Amniotic stem cell (primary cell): ENCODE measurements at regions not wholly inside any gene's neighbourhood (a gene's known extent, or its start where the extent isn't known, plus 50 kb on each side); places are given as distances from the start of the nearest gene placed in this dataset.

Experiments
- DNase-seq: peaks from one replicate; lab custom pipeline; 2025; lab: John Stamatoyannopoulos, UW

DNA sequence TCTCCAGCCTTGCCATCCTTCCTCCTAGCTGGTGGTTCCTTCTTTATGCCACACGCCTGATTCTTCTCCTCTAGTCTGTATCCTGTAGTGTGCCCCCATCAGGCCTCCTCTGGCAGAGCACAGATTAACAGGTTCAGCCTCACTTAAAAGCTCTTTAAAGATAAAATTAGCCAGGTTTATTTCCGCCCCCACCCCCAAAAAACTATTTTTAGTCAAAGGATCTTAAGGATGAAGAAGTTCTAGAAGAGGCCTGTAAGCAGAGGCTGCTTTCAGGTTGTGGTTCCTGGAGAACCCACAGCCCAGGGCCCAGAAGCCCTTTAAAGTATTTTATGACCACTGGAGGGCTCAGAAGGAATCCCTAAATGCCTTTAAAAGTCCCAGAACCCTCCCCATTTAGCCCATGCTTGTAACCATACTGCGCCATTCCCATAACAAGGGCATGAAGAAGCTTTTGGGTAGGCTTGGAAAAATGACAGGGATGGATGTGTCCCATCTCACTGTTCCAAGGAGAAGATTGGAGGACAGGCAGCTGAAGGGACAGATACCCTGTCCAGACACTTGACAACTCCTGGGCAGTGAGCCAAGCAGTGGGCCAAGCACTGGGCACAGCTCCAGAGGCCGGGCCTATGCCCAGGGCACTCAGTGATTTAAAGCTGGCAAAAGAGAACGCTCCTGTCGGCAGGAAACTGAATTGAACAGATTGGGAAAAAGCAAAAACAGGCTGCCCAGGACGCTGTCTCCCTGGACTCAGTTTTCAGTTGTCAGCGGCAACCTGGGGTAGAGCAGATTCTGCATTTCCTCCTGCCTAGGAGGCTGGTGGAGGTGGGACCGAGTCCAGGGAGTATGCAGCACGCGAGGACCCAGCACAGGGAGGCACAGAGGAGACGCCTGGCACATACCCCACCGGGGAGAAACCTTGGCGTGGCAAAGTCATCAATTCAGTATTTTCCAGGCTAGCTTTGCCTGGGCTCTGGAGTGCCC, 106.3 kb upstream of the SSBP2 start:
- DNase-seq, result no peak

DNA sequence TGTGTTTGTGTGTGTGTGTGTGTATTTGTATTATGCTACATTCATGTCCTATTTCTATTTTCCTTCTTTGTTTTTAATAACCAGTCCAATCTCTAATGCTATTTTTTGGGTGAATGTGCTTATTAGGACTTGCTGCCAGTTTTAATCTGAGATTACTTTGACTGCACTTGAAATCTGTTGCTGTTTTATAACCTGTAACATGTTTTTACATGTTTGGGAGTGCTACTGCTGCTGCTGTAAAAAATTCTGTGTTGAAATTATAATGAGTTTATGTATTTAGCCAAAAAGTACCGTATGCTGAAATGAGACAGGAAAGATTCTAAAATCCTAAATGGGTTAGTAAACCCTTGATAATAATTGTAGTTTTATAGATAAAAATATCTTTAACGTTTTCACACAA, 104.7 kb upstream of the SSBP2 start:
- DNase-seq, result no peak

DNA sequence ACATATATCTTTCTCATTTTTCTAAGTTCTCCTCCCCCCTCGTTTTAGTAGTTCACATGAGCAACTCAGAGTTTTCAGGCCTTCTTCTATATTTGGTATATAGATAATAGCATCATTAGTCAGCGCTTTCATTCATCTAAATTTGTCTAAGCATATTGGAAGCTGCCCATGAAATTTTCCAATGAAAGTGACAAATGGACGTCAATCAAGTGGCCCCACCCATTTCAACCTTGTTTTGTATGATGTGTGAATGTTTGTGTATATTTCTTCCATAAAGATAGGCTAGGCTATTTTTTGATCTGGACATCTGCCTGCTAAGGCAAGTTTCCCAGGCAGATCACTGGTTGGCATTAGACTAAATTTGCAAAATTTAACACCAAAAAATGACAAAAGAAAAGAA, 104.0 kb upstream of the SSBP2 start:
- no peak for DNase-seq

DNA sequence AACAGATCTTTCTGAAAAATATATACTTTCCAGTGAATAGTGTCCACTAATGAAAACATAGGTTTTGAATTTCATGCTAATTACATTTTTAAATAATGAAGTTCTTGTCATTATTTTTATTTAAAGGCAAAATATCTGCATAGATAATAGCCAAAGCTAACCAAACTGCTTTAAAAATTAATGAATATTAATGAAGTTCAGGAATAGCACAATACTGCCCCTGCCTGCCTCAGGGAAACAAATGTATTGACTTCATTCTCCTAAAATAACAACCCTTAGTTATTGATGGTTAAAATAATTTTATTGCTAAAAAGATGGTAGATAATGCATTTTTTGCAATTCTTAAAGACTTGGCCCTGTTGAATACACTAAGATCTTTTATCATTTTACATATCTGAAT, 103.6 kb upstream of the SSBP2 start:
- DNase-seq, result no peak

DNA sequence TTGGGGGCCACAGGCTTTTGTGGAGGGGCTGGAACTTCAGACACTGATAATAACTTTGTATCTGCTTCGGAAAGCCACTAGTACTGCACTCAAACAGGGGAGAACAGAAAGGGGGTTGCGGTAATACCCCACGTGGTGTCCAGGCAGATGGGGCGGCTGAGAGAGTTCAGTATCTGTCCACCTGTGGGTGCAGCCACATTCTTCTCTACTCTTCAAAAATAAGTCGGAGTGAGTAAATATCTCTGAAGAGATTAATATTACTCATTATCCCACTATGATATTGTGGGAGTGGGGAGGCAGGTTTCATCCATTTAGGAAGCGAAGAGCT, 102.1 kb upstream of the SSBP2 start:
- DNase-seq, result no peak

DNA sequence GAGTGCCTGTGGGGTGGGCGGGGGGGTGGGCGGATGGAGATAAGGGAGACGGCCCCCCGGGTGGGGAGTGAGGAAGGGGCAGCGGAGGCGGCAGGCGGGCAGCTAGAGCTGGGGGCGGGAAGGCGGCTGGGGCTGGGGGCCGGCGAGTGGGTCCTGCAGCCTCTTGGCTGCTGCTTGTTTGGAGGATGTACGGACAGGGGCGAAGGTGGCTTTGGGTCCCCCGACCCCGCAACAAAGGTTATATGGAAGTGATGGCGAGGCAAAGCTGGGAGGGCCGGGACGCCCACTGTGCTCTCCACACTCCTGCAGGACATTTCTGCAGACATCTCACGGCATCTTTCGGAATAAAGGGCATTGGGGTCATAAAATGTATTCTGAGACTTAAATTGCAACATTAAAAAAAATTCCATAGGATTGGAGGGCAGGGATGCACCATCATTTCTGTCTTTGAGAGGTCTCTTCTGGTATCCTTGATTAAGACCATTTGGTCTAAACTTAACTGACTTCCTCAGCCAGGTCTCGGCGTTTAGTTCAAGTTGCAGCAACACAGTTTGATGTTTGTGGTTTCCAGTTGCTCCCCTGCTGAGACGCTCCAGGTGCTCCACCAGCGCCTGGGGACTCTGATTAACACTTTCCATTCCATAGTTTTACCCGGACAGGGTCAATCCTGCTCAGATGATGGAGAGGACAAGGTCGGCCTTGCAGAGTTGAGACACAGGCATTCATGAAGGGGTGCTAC, 101.6 kb upstream of the SSBP2 start:
- DNase-seq, result no peak

DNA sequence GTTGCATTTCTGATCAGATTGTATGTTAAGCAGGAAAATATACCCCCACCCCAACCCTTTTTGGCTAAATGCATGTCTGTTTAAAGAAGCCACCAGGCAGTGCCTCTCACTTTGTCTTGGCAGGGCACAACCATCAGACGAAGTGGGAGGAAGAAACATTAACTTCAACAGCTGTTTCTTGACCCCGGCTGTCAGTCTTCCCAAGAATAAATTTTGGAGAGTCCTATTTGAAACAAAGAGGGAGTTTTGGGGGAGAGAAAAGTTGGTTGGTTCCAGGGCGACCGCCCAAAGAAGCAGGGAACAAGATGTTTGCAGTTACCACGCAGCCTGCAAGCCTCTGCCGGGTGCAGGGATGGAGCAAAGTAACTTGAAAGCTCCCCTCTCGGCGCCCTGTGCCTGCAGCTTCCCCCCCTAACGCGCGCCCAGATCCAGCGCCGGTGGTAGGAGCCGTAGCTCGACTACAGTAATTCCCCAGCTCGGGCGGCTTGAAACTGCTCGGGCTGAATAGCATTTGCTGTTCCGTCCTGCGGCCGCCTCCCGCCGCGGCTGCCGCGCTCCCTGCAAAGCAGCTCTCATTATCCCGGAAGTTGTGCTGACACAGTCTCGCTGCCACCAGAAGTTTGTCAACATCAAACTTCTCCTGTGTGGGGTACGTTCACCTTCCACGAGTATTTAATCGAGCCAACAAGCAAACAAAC, 100.7 kb upstream of the SSBP2 start:
- peak; percentile 84 for DNase-seq

DNA sequence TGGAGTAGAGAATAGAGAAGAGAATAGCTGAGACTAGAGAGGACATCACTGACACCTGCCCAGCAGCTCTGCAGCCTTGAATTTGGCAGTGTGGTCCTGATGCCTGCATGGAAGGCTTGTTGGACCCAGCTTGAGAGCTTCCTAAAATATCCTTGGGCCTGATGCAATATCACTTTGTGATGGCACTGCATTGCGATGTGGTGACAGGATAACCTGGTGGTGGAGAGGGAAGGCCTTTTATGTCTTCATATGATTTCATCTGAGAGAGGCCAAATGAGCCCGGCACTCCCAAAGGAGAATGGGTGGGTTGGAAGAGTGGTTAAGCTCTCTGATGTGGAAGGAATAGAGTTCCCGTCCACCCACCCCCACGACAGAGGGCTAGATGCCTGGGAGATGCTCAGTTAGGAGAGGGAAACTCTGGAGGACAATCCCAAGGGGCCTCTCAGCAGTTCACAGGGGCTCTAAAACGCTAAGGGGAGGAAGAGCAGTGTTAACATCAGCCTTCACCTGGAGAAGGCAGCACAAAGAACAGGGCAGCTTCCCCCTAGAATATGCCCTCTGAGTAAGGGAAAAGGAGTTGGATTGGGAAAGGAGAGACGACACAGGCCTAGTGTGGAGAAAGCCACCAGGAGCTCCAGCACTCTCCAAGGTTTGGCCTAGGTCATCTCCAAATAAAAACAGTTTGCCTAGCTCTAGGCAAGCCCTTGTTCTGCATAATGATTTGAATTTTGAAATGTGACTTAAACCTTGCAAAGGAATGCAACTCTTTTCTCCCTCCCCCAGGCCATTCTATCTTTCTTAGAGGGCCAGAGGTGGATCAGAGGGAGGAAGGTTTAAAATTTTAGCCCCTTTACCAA, 99.8 kb upstream of the SSBP2 start:
- no peak for DNase-seq

DNA sequence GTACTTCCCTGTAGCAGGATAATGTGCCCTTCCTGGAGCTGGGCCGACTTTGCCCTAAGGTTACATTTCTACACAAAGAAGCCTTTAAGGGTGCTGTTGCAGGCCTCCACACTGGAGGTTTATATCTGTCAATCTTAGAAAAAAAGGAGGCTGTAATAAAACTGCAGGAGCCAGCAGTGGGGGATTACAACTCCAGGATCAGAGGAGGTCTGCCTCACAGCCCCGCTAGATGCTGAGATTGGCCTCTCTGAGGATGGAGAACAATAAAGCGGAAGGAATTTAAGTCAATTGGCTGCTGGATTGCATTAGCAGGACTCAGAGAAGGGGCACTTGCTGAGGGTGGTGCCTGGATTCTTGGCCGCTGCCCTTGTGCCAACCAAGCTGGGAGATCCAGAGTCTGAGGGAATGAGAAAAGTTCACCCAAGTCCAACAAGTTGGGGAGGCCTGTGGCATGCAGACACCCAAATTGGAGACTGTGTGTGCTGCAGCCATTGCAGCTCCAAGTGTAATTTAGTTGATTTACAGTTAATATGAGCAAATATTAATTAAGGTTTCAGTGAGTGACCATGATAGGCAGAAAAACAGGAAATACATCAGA, 99.0 kb upstream of the SSBP2 start:
- DNase-seq, result no peak

DNA sequence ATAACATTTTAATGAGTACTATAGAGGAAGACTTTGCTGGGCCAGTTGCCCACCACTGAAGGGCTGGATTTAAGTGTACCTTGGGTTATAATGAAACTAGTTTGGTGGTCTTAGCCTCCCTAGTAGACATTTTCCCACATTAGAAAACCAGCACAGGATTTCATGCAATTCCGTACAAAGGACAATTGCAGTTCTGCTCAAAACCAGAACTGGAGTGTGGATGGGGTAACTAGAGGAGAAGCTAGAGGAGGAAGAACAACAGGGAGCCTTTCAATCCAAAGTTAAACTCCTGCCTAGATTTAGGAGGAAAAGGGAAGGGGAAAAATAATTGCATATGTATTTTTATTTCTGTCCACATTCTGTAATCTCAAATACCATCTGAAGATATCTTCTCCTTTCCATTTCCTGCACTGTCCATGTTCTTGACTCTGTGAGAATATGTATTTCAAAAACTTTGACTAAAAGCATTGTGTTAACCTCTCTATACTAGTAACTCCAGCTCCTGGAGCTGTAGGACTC, 97.5 kb upstream of the SSBP2 start:
- DNase-seq, result no peak

DNA sequence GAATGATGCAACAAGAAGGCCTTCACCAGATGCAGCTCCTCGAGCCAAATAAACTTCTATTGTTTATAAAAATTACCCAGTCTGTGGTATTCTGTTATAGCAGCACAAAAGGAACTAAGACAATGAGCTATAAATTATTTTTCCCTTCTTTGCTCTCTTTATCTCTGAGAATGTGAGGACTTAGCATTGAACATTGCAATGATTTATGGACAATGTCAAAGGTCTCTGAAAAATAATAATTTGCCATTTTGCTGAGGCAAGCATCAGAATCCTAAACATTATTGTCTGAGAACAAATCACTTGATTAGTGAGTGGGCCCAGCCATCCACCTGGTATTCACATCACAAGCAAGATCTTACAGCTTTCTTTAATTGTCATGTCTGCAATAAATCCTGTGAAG, 95.4 kb upstream of the SSBP2 start:
- DNase-seq, result no peak

DNA sequence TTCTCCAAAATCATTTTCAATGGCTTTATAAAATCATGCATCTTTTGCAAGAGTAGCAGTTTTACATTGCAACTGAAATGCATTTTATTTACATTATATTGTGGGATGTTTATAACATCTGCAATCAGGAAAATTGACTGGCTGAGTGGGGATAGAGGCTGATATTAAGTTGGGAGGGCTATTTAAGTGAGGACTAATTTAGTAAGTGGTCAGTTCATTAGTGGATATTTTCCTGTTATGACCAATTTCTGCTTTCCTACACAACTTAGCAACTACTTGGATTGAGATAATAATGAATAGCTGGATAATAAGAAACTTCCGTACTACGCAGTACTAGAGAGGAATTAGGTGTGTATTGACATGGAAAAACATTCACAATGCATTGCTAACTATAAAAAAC, 92.9 kb upstream of the SSBP2 start:
- DNase-seq, result no peak

DNA sequence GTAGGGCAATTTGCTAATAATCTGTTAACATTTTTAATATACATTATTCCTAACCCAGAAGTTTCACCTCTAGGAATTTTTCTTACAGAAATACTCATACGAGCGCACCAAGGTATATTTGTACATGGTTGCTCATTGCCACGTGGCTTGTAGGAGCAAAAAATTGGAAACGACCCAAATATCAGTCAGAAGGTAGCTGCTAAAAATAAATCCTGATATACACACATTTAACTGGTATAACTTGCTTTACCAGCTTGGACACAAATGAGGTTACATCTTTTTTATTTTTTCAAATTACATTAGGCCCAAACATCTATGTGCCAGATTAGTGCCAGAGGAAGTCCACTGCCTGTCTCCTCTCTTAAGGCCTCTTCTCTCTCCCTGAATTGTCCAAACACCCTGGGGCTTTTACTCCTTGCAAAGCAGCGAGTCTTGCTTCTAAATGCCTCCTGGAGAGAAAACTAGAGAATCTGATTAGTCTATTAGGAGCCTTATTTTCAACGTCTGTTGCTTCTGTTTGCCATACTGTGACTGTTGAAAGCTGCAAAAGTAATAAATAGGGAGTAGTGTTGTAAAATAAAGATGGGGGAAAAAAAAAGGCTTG, 92.0 kb upstream of the SSBP2 start:
- DNase-seq, result no peak

DNA sequence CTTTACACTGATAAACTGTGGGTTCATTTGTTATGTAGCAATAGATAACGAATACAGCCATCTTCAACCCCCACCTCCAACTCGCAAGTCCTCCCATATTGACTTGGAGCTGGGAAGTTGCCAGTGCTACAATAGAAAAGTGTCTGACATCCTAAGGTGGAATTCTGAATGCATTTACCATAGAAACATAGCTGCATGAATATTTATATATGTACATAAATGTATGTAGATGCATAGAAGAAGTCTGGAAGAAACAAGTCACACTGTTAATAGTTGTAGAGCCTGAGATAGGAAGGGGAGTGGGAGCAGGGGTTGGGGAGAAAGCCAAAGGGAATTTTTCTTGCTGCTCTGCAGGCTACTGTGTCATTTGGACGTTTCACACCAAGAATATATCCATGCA, 88.1 kb upstream of the SSBP2 start:
- no peak for DNase-seq

DNA sequence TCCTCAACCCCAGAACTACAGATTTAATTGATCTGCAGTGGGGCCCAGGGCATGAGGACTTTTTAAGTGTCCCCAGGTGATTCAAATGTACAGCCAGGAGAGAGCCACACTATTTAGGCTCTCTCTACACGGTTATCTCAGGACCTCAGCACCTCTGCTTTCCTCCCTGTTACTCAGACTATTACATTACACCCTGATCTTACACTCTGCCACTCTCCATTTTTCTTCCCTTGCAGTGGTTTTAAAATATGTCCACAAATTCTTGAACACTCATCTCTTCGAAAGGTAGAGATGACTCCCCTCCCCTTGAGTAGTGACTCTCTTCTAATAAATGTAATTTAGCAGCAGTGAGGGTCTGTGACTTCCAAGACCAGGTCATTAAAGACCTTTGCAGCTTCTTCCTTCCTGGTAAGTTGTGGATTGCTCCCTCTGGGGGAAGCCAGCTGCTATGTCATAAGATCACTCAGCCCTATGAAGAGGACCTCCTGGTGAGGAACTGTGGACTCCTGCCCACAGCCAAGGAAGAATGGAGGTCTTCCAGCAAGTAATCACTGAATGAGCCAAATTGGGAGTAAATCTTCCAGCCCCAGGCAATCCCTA, 87.5 kb upstream of the SSBP2 start:
- DNase-seq, result peak; percentile 12

DNA sequence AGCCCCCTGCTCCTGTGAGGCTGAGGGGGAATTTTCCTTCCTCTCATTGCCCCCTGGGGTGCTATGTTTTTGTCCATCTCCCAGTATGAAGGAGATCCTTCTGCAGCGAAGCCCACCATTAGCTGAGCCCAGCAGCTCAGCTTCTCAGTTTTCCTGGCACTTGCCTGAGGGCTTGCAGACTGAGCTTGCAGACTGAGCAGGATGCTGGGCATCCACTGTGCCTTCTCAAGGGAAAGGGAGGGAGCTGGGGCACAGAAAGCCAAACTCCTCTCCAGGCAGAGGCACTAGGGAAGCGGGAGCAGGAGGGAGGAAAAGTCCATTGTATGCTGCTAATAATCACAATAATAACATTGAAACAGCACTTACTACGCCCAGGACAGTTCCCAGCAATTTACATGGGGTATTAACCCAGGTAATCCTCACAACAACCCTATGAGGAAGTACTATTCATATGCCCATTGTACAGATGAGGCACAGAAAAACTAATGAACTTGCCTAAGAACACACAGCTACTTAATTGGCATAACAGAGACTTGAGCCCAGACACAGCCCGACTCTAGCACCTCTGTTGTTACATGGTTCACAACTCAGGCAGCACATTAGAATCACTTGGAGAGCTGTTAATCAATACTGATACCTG, 86.9 kb upstream of the SSBP2 start:
- no peak for DNase-seq

DNA sequence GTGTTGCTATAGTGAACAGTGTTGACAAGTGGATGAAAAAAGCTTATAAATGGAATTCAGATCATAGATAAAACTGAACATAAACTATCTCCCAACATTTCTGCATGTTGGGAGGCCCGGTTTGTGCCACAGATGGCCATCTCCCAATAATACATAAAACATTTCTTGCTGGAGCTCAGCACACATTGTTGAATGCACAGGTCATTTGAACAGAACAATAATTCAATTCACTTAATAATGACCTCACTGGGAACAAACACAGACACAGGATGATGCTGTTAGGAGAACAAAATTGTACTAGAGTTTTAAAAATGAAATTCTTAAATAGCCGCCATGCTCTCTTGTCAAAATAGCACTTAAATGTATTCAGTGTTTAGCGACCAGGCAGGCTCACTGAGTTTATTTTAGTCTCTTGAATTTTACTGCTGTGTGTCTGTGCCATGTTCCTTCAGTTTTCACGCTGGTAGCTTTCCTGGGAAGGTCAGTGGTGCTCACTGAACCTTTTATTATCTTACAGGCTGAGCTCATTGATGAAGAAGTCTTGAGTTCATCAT, 85.0 kb upstream of the SSBP2 start:
- DNase-seq, result no peak

DNA sequence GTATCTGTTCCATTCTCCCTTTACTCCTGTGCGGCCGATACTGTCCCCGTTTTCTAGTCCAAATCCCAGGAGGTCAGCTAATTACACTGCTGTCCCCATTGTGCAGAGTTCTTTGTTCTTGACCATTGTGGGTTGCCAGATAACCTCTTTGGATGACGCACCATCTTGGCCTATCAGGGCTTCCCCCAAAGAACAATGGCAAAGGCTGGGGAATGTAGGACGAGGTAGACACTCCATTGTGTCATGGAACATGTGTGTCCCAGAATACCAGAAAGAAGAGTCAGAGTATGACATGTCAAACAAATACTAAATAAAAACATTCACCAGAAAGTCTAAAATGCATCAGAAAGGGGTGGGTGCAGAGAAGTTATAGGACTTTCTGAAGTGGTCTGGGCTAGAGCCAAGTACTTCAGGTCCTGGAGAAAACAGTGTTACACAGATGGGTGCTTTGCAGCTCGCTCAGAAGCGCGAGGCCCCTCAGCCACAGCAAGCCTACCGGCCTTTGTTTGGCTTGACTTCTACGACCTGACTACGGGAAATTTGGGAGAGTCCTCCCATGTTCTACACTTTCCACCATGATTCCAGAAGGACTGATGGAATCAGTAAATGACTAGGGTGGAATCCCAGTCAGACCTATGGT, 83.2 kb upstream of the SSBP2 start:
- no peak for DNase-seq

DNA sequence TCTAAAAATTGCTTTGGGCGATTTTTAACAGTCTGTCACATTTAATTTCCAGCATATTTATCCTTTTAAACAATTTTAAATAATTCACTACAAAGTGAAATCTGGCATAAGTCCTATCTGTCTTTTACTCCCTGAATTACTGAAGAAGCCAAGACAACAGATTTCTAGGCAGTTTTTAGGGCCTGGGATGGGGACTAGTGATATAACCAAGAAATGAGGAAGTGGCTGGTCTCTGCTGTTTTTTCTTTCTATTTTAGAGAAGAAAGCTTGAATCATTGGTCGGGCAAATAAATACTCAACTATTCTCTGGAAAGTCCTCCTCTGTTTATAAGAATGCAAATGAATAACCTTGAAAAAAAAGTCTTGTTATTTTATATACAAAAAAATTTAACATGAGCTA, 79.7 kb upstream of the SSBP2 start:
- no peak for DNase-seq
